HUES6 (cell line): ENCODE measurements at regions not wholly inside any gene's neighbourhood (a gene's known extent, or its start where the extent isn't known, plus 50 kb on each side); places are given as distances from the start of the nearest gene placed in this dataset.
"Not testable (repeated sequence)": the region's sequence is repeated elsewhere in the genome, so short reads cannot be mapped to it uniquely, and the experiment has no call there.

Source experiments
- H3K27ac ChIP-seq: 2 replicates; pipeline ENCODE4 v1.7.0; 2013; ENCODE audit warnings: low read depth, mild to moderate bottlenecking, low read length, inconsistent platforms
- H3K27me3 ChIP-seq: 2 replicates; pipeline ENCODE4 v1.6.1; 2013; ENCODE audit warnings: low read length; ENCODE audit not compliant: control insufficient read depth, insufficient read depth
- H3K36me3 ChIP-seq: 2 replicates; pipeline ENCODE4 v1.6.1; 2013; ENCODE audit warnings: low read length; ENCODE audit not compliant: control insufficient read depth, insufficient read depth
- H3K4me1 ChIP-seq: 2 replicates; pipeline ENCODE4 v1.6.1; 2013; ENCODE audit warnings: low read length; ENCODE audit not compliant: control insufficient read depth, insufficient read depth
- H3K4me3 ChIP-seq: 2 replicates; pipeline ENCODE4 v1.5.1; 2013; ENCODE audit warnings: low read depth, low read length
- H3K9ac ChIP-seq: one replicate; pipeline ENCODE4 v1.6.1; 2013; ENCODE audit warnings: mild to moderate bottlenecking, low read length
- H3K9me3 ChIP-seq: 2 replicates; pipeline ENCODE4 v1.6.1; 2013; ENCODE audit warnings: low read depth, low read length; ENCODE audit not compliant: control insufficient read depth, insufficient read depth

- Histone ChIP-seq H3K27ac (no peak overlapping the region), H3K36me3 (no peaks in the 10 kb centered on the region), H3K9me3 (no peaks in the 10 kb centered on the region), H3K27me3 (no peaks in the 10 kb centered on the region), H3K4me3 (no peak overlapping the region), H3K9ac (no peak overlapping the region), H3K4me1 (peaks cover 2% of the 10 kb centered on the region; the same call in 1 of the 2 replicates)
These were observed 73.3 kb upstream of the WASF3 start for GRCh38 chr13:26484196-26484595.

DNA sequence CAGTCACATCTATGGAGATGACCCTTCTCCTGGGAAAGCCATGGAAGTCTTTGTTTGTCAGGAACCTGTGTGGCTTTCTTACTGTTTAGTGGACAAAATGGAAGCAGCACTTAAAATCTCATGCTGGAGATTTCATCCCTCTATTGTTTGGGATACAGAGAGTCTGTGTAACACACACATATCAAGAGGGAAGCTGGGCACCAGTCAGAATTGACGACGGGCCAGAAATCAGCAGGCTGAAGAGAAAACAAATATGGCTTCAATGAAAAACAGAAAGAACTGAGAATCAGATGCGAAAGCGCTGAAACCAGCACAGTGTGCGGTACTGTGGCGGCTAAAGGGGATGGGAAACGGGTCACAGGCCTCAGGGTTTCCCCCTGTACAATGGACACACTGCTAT is 72.2 kb upstream of the WASF3 start:
- Histone ChIP-seq H3K9ac (no peak overlapping the region), H3K36me3 (no peaks in the 10 kb centered on the region), H3K4me3 (no peak overlapping the region), H3K9me3 (no peaks in the 10 kb centered on the region), H3K27me3 (no peaks in the 10 kb centered on the region), H3K4me1 (peaks cover 2% of the 10 kb centered on the region; the same call in 1 of the 2 replicates), H3K27ac (no peak overlapping the region)

- Histone ChIP-seq H3K27ac (no peak overlapping the region), H3K4me3 (no peak overlapping the region), H3K9ac (no peak overlapping the region), H3K27me3 (no peaks in the 10 kb centered on the region), H3K36me3 (no peaks in the 10 kb centered on the region), H3K9me3 (no peaks in the 10 kb centered on the region), H3K4me1 (peaks cover 2% of the 10 kb centered on the region; the same call in 1 of the 2 replicates)
These were observed 71.7 kb upstream of the WASF3 start for GRCh38 chr13:26485786-26486185.

DNA sequence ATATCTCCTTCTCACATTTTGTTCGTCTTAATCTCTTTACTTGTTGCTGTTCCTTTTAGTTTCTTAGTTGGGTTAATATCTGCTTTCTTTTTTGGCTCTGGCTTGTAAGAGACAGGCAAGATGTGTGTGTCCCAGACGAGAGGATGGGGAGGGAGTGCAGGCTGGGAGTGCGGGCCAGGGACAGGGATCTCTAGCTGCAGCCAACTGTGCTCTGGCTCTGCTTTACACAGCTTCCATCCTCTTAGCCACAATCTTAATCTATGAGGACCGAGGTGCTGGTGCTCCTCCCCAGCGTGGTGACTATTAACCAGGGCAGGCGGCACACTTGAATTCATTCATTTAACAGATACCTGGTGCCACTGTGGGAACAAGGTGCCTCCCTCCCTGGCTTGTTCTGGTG is 70.9 kb upstream of the WASF3 start:
- H3K4me1 ChIP-seq: peaks cover 2% of the 10 kb centered on the region; the same call in 1 of the 2 replicates
- no peaks in the 10 kb centered on the region for H3K27me3 ChIP-seq
- H3K9ac ChIP-seq: no peak overlapping the region
- H3K4me3 ChIP-seq: no peak overlapping the region
- no peaks in the 10 kb centered on the region for H3K36me3 ChIP-seq
- no peak overlapping the region for H3K27ac ChIP-seq
- no peaks in the 10 kb centered on the region for H3K9me3 ChIP-seq

GRCh38 chr13:26487781-26488180 is 69.7 kb upstream of the WASF3 start:
- H3K4me3 ChIP-seq: no peak overlapping the region
- H3K9ac ChIP-seq: no peak overlapping the region
- no peaks in the 10 kb centered on the region for H3K27me3 ChIP-seq
- no peaks in the 10 kb centered on the region for H3K9me3 ChIP-seq
- H3K4me1 ChIP-seq: no peaks in the 10 kb centered on the region; the same call in 1 of the 2 replicates
- H3K27ac ChIP-seq: no peak overlapping the region
- H3K36me3 ChIP-seq: no peaks in the 10 kb centered on the region

DNA sequence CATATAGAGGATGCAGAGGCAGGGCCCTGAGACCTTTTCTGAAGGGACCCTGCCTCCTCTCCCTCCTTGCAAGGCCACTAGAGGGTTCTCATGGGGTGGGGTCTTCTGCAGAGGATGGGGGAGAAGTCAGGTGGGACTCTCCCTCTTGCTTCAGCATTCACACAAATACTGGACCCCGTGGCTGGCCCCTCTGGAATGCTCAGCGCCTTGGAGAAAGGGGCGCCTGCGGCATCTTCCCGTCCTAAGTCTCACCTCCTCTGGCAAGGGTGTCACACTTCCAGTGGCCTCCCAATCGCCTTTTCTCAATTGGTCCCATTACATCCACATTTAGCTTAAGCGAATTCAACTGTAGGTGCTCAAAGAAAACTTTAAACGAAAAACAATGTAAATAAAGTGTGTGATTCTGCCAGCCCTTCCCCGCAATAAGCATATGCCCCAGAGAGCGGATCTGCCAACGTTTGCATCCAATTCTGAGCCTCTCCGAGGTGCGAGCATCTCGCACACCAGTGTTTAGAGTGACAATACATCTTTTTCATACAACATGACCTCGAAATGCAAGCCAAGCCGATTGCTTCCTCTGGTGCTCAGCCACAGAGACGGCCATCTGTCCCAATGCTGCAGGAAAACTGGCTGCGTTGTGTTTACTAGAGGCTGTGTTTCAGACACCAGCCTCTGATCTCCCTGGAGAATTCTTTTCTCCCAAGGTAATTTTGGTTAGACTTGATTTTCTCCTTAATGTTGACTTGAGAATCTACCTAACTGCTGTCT is 69.1 kb upstream of the WASF3 start:
- no peak overlapping the region for H3K9ac ChIP-seq
- H3K36me3 ChIP-seq: no peaks in the 10 kb centered on the region
- H3K27me3 ChIP-seq: no peaks in the 10 kb centered on the region
- no peak overlapping the region for H3K27ac ChIP-seq
- no peaks in the 10 kb centered on the region; the same call in 1 of the 2 replicates for H3K4me1 ChIP-seq
- H3K4me3 ChIP-seq: no peak overlapping the region
- no peaks in the 10 kb centered on the region for H3K9me3 ChIP-seq

- not testable (repeated sequence) for H3K4me1 ChIP-seq, H3K9ac ChIP-seq, H3K27me3 ChIP-seq
These were observed 65.2 kb upstream of the WASF3 start for GRCh38 chr13:26492301-26492700.

DNA sequence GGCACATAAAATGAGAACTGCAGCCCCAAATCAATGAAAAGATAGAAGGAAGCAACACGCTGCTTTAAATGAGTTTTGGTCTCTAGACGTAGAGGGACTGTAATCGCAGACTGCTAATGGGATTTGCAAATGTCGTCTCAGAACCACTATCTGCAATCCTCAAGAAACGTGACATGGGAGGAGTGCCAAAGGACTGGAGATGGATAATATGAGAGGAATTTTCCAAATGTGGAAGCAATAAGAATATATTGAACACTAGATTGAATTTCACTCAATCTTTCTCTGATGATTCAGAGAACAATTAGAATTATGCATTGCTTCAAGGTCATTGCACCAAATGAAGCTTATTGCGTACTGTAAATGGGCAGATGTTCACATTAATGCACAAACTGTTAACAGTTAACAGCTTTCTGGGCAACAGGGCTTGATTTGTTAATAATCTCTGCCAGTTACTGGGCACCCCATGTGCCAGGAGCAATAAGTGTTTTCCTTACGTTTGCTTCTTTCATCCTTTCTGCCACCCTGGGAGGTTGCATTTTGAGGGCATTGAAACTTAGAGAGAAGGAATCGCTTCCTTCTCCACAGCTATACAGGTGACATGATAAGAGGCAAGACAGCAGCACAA is 62.8 kb upstream of the WASF3 start:
- Histone ChIP-seq H3K27ac (no peak overlapping the region), H3K9ac (no peak overlapping the region), H3K36me3 (no peaks in the 10 kb centered on the region), H3K4me3 (no peak overlapping the region), H3K4me1 (peaks cover 4% of the 10 kb centered on the region; the same call in 1 of the 2 replicates), H3K27me3 (no peaks in the 10 kb centered on the region), H3K9me3 (no peaks in the 10 kb centered on the region)

More at GRCh38 chr13:26492301-26492700, 65.2 kb upstream of the WASF3 start:
- H3K4me3 ChIP-seq, H3K9me3 ChIP-seq, H3K27ac ChIP-seq, H3K36me3 ChIP-seq: not testable (repeated sequence)

DNA sequence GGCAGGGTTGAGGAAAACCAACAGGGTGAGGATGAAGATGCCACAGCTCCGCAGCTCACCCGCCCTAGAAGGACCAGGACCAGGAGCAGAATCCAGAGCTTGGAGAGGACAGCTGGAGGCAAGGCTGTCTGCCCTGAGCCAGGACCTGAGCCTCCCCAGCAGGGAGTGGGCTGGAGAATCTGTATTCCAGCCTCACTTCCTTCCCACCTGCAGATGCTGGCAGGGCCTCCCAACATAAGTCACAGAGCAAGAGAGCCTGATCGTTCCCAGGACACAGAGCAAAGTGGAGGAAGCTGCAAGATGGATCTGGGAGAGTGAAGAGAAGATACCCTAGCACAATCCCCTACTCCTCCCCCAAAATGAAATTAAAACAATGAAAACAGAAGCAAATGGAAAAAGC is 61.7 kb upstream of the WASF3 start:
- Histone ChIP-seq H3K9me3 (no peaks in the 10 kb centered on the region), H3K36me3 (no peaks in the 10 kb centered on the region), H3K27ac (no peak overlapping the region), H3K4me1 (peaks cover 4% of the 10 kb centered on the region; the same call in 1 of the 2 replicates), H3K4me3 (no peak overlapping the region), H3K27me3 (no peaks in the 10 kb centered on the region), H3K9ac (no peak overlapping the region)

DNA sequence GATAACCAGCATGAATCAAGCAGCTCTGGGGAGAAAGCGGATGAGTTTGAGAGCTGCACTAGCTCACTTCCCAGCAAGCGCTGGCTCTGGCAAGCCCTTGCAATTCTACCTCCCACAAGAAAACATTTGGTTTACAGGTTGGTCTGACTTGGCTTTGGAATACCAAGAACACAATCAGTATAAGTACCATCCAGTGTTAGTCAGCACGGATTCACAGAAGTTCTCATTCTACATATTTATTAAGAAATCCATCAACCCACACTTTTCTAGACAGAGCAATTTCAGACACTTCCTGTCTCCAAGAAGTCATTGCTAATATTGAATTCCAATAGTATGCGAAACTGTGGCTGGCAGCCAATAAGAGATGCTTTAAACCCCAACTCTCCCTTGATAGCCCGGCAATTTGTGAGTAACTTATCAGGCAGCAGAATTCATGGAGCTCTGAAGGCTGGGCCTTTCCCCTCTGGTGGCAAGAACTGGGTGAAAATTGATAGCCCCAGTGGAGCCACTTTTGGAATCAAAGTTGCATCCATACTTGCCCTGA is 59.4 kb upstream of the WASF3 start:
- Histone ChIP-seq H3K4me3 (no peak overlapping the region), H3K9me3 (no peaks in the 10 kb centered on the region), H3K9ac (no peak overlapping the region), H3K27ac (no peak overlapping the region), H3K36me3 (no peaks in the 10 kb centered on the region), H3K27me3 (no peaks in the 10 kb centered on the region), H3K4me1 (peaks cover 6% of the 10 kb centered on the region; the same call in 1 of the 2 replicates)
